ENCODE measurements at regions not wholly inside any gene's neighbourhood (a gene's known extent, or its start where the extent isn't known, plus 50 kb on each side); places are given as distances from the start of the nearest gene placed in this dataset.

- ChIA-PET POLR2A (no interaction called here), CTCF (no interaction called here)
- intact Hi-C loops (cut with DNase I, micrococcal nuclease) = no loop called here
- H3K36me3 Mint-ChIP-seq (ENCODE audit: low read depth) = no peaks in the 10 kb centered on the region
- H3K27me3 ChIP-seq (ENCODE audit: control insufficient read depth in 1 of 2, insufficient read depth in 2 of 2, low read length in 2 of 2) = no peaks in the 10 kb centered on the region
- no peaks in the 10 kb centered on the region for H3K4me1 Mint-ChIP-seq (ENCODE audit: low read depth)
- no peak overlapping the region for H3K27ac ChIP-seq (ENCODE audit: low read depth in 1 of 2, low read length in 2 of 2)
- no peak overlapping the region for H3K27ac Mint-ChIP-seq
- H3K4me1 ChIP-seq (ENCODE audit: insufficient read depth, low read length) = no peaks in the 10 kb centered on the region
- TF ChIP-seq CTCF (IDR thresholded peaks at IDR 0.05) = no peak
- H3K9me3 Mint-ChIP-seq = peaks cover 4% of the 10 kb centered on the region
- no peak overlapping the region for H3K4me3 ChIP-seq (ENCODE audit: low read length)
- no peak for ATAC-seq (ENCODE audit: poor library complexity)
- H3K27me3 Mint-ChIP-seq = no peaks in the 10 kb centered on the region
- H3K4me3 Mint-ChIP-seq = no peak overlapping the region
- no peaks in the 10 kb centered on the region for H3K36me3 ChIP-seq (ENCODE audit: insufficient read depth, low read length)
- DNase-seq = no peak
- H3K9me3 ChIP-seq (ENCODE audit: control insufficient read depth in 1 of 2, insufficient read depth in 1 of 2, low read length in 2 of 2) = peaks cover 4 to 15% of the 10 kb centered on the region in 2 experiments
Measured at GRCh38 chr1:95451054-95451453, 217.0 kb downstream of the RWDD3 start.

GRCh38 chr1:95451904-95452303, 217.9 kb downstream of the RWDD3 start:
- intact Hi-C loops (cut with DNase I, micrococcal nuclease) = no loop called here
- DNase-seq = no peak
- CTCF ChIA-PET = no interaction called here
- no peak for ATAC-seq (ENCODE audit: poor library complexity)
- Histone ChIP-seq H3K9me3 (ENCODE audit: control insufficient read depth in 1 of 2, insufficient read depth in 1 of 2, low read length in 2 of 2) (peaks cover 4 to 15% of the 10 kb centered on the region in 2 experiments), H3K27me3 (ENCODE audit: control insufficient read depth in 1 of 2, insufficient read depth in 2 of 2, low read length in 2 of 2) (no peaks in the 10 kb centered on the region), H3K27ac (ENCODE audit: low read depth in 1 of 2, low read length in 2 of 2) (no peak overlapping the region), H3K4me1 (ENCODE audit: insufficient read depth, low read length) (no peaks in the 10 kb centered on the region), H3K4me3 (ENCODE audit: low read length) (no peak overlapping the region), H3K36me3 (ENCODE audit: insufficient read depth, low read length) (no peaks in the 10 kb centered on the region)
- TF ChIP-seq CTCF (IDR thresholded peaks at IDR 0.05) = no peak
- H3K36me3 Mint-ChIP-seq (ENCODE audit: low read depth) = no peaks in the 10 kb centered on the region
- H3K4me1 Mint-ChIP-seq (ENCODE audit: low read depth) = no peaks in the 10 kb centered on the region
- no peak overlapping the region for H3K27ac Mint-ChIP-seq
- no peaks in the 10 kb centered on the region for H3K27me3 Mint-ChIP-seq
- peaks cover 4% of the 10 kb centered on the region for H3K9me3 Mint-ChIP-seq
- POLR2A ChIA-PET = no interaction called here
- no peak overlapping the region for H3K4me3 Mint-ChIP-seq

GRCh38 chr1:95453053-95453452, 219.0 kb downstream of the RWDD3 start:
- CTCF ChIA-PET = no interaction called here
- no peaks in the 10 kb centered on the region for H3K4me1 ChIP-seq (ENCODE audit: insufficient read depth, low read length)
- POLR2A ChIA-PET = no interaction called here
- H3K9me3 ChIP-seq (ENCODE audit: control insufficient read depth in 1 of 2, insufficient read depth in 1 of 2, low read length in 2 of 2) = peaks cover 4 to 14% of the 10 kb centered on the region in 2 experiments
- intact Hi-C loops (cut with DNase I, micrococcal nuclease) = no loop called here
- Mint-ChIP-seq H3K4me1 (ENCODE audit: low read depth) (no peaks in the 10 kb centered on the region), H3K27me3 (no peaks in the 10 kb centered on the region), H3K4me3 (no peak overlapping the region), H3K9me3 (peaks cover 4% of the 10 kb centered on the region), H3K36me3 (ENCODE audit: low read depth) (no peaks in the 10 kb centered on the region), H3K27ac (no peak overlapping the region)
- ATAC-seq (ENCODE audit: poor library complexity) (no peak), DNase-seq (no peak)
- no peak for TF ChIP-seq CTCF (IDR thresholded peaks at IDR 0.05)
- no peak overlapping the region for H3K27ac ChIP-seq (ENCODE audit: low read depth in 1 of 2, low read length in 2 of 2)
- H3K27me3 ChIP-seq (ENCODE audit: control insufficient read depth in 1 of 2, insufficient read depth in 2 of 2, low read length in 2 of 2) = no peaks in the 10 kb centered on the region
- no peaks in the 10 kb centered on the region for H3K36me3 ChIP-seq (ENCODE audit: insufficient read depth, low read length)
- no peak overlapping the region for H3K4me3 ChIP-seq (ENCODE audit: low read length)
